ENCODE measurements at regions not wholly inside any gene's neighbourhood (a gene's known extent, or its start where the extent isn't known, plus 50 kb on each side); places are given as distances from the start of the nearest gene placed in this dataset.

DNA sequence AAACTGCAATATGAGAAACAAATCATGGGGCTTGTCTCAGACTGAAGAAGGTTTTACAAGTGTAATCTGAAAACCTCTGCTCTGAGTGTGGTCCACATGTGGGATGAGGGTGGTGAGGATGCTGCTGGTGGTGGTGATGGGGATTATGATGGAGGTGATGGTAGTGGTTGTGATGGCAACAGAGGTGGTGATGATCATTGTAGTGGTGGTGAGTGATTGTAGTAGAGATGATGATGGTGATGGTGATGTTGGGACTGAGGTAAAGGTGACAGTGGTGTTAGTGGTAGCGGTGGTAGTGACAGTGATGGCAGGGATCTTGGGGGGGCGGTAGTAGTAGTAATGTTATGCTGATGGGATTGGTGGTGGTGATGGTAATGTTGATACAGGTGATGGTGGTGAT, 217.8 kb downstream of the ANAPC1 start:
- intact Hi-C loops (cut with micrococcal nuclease): no loop called here
- Mint-ChIP-seq H3K4me3 (no peak overlapping the region), H3K9me3 (no peaks in the 10 kb centered on the region), H3K4me1 (peaks cover 4% of the 10 kb centered on the region), H3K36me3 (ENCODE audit: low read depth) (no peaks in the 10 kb centered on the region), H3K27me3 (no peaks in the 10 kb centered on the region), H3K27ac (no peak overlapping the region)
- CTCF ChIA-PET: no interaction called here
- no peak for DNase-seq
- TF ChIP-seq, protein P1, sequence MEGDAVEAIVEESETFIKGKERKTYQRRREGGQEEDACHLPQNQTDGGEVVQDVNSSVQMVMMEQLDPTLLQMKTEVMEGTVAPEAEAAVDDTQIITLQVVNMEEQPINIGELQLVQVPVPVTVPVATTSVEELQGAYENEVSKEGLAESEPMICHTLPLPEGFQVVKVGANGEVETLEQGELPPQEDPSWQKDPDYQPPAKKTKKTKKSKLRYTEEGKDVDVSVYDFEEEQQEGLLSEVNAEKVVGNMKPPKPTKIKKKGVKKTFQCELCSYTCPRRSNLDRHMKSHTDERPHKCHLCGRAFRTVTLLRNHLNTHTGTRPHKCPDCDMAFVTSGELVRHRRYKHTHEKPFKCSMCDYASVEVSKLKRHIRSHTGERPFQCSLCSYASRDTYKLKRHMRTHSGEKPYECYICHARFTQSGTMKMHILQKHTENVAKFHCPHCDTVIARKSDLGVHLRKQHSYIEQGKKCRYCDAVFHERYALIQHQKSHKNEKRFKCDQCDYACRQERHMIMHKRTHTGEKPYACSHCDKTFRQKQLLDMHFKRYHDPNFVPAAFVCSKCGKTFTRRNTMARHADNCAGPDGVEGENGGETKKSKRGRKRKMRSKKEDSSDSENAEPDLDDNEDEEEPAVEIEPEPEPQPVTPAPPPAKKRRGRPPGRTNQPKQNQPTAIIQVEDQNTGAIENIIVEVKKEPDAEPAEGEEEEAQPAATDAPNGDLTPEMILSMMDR (IDR thresholded peaks at IDR 0.05): no peak
- POLR2A ChIA-PET: no interaction called here
- ATAC-seq (ENCODE audit: low read depth): no peak

DNA sequence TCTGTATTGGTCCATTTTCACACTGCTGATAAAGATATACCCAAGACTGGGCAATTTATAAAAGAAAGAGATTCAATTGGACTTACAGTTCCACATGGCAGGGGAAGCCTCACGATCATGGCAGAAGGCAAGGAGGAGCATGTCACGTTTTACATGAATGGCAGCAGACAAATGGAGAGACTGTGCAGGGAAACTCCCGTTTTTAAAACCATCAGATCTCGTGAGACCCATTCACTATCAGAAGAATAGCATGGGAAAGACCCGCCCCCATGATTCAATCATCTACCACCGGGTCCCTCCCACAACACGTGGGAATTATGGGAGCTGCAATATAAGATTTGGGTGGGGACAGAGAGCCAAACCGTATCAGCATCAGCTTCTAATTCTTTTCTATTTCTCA, 217.0 kb downstream of the ANAPC1 start:
- Mint-ChIP-seq H3K9me3 (no peaks in the 10 kb centered on the region), H3K36me3 (ENCODE audit: low read depth) (no peaks in the 10 kb centered on the region), H3K27ac (no peak overlapping the region), H3K27me3 (no peaks in the 10 kb centered on the region), H3K4me1 (peaks cover 4% of the 10 kb centered on the region), H3K4me3 (no peak overlapping the region)
- TF ChIP-seq, protein P1 (IDR thresholded peaks at IDR 0.05): no peak
- ChIA-PET POLR2A (no interaction called here), CTCF (no interaction called here)
- ATAC-seq (ENCODE audit: low read depth) (no peak), DNase-seq (no peak)
- intact Hi-C loops (cut with micrococcal nuclease): no loop called here

DNA sequence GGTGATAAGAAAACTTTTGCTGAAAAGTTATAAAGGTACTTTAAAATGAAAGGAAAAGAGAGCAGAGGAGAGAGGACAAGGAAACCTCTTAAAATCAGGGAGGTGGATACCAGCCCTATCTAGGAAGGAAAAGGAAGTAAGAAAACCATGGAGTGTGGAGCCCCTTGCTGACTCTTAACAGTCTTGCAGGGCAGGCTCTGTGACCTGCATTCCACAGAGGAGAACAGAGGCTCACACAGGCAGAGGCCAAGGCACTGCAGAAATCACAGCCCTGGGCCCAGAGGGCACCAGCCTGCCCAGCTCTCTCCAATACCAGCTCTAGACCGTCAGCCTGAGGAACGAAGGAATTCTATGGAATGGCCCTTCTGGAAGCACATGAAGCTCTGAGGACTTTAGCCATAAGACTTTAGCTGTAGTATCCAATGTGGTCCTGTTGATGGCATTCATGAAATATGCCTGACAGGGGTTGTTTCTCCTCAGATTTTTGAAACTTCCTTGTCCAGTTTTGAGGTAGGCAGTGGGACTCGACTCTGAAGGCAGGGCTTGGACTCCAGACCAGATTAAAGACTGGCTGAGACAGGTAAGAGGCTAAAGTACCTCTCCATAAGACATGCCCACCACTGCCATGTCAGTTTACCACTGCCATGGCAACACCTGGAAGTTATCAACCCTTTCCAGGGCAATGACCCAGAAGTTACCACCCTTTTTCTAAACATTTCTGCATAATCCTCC, 216.3 kb downstream of the ANAPC1 start:
- TF ChIP-seq, protein P1 (IDR thresholded peaks at IDR 0.05): no peak
- H3K27me3 Mint-ChIP-seq: no peaks in the 10 kb centered on the region
- no peaks in the 10 kb centered on the region for H3K9me3 Mint-ChIP-seq
- H3K36me3 Mint-ChIP-seq (ENCODE audit: low read depth): no peaks in the 10 kb centered on the region
- DNase-seq: no peak
- POLR2A ChIA-PET: no interaction called here
- ATAC-seq (ENCODE audit: low read depth): no peak
- H3K4me3 Mint-ChIP-seq: no peak overlapping the region
- CTCF ChIA-PET: no interaction called here
- no peak overlapping the region for H3K27ac Mint-ChIP-seq
- intact Hi-C loops (cut with micrococcal nuclease): no loop called here
- peaks cover 4% of the 10 kb centered on the region for H3K4me1 Mint-ChIP-seq

DNA sequence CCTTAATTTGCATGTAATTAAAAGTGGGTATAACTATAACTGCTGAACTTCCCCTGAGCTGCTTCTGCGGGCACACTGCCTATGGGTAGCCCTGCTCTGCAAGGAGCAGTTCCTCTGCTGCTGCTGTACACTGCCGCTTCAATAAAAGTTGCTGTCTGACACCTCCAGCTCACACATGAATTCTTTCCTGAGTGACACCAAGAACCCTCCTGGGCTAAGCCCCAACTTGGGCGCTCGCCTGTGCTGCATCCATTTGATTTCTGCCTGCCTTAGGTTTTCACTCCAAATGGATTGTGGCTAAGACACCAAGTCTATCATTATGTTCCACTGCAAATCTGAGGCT, 215.7 kb downstream of the ANAPC1 start:
- intact Hi-C loops (cut with micrococcal nuclease): no loop called here
- H3K27me3 Mint-ChIP-seq: no peaks in the 10 kb centered on the region
- POLR2A ChIA-PET: no interaction called here
- no peaks in the 10 kb centered on the region for H3K4me1 Mint-ChIP-seq
- CTCF ChIA-PET: no interaction called here
- H3K27ac Mint-ChIP-seq: no peak overlapping the region
- ATAC-seq (ENCODE audit: low read depth): no peak
- no peak overlapping the region for H3K4me3 Mint-ChIP-seq
- TF ChIP-seq, protein P1 (IDR thresholded peaks at IDR 0.05): no peak
- H3K36me3 Mint-ChIP-seq (ENCODE audit: low read depth): no peaks in the 10 kb centered on the region
- no peaks in the 10 kb centered on the region for H3K9me3 Mint-ChIP-seq
- no peak for DNase-seq

DNA sequence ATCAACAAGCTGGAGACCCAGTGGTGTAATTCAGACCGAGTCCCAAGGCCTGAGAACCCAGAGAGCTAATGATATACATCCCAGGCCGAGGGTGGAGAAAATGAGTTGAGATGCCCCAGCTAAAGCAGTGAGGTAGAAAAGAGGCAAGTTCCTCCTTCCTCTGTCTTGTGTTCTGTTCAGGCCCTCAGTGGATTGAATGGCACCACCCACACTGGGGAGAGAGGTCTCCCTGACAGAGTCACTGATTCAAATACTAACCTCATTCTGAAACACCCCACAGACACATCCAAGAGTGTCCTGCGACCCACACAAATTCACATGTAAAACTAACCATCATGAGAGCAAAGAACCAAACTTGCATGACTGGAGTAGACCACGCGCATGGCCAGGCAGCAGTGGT, 215.3 kb downstream of the ANAPC1 start:
- ChIA-PET CTCF (no interaction called here), POLR2A (no interaction called here)
- intact Hi-C loops (cut with micrococcal nuclease): no loop called here
- no peaks in the 10 kb centered on the region for H3K36me3 Mint-ChIP-seq (ENCODE audit: low read depth)
- H3K4me1 Mint-ChIP-seq: no peaks in the 10 kb centered on the region
- TF ChIP-seq, protein P1 (IDR thresholded peaks at IDR 0.05): no peak
- no peaks in the 10 kb centered on the region for H3K9me3 Mint-ChIP-seq
- H3K4me3 Mint-ChIP-seq: no peak overlapping the region
- no peaks in the 10 kb centered on the region for H3K27me3 Mint-ChIP-seq
- H3K27ac Mint-ChIP-seq: no peak overlapping the region
- DNase-seq (no peak), ATAC-seq (ENCODE audit: low read depth) (no peak)

Measured in activated B cell treated with CpG ODN at 0.5 μM for 24 hours (primary cell).